HEK293 (cell line): ENCODE measurements at regions not wholly inside any gene's neighbourhood (a gene's known extent, or its start where the extent isn't known, plus 50 kb on each side); places are given as distances from the start of the nearest gene placed in this dataset.

ENCODE experiments used
- CTCF ChIP-seq: fragments of 450-650 bp; formaldehyde crosslinking; IDR thresholded peaks from 2 replicates; pipeline ENCODE4 v1.5.1; 2016; ENCODE audit warnings: missing biosample characterization, missing genetic modification characterization
- IKZF3 ChIP-seq: fragments of 450-650 bp; IDR thresholded peaks from 2 replicates; pipeline ENCODE4 v1.5.0; 2018; ENCODE audit warnings: missing biosample characterization, mild to moderate bottlenecking, missing genetic modification characterization, moderate library complexity
- KLF1 ChIP-seq: fragments of 450-650 bp; formaldehyde crosslinking; IDR thresholded peaks from 2 replicates; pipeline ENCODE4 v1.5.1; 2016; ENCODE audit warnings: missing biosample characterization, missing genetic modification characterization
- KLF9 ChIP-seq: fragments of 450-650 bp; formaldehyde crosslinking; IDR thresholded peaks from 2 replicates; pipeline ENCODE4 v1.5.1; 2016; ENCODE audit warnings: missing biosample characterization, missing genetic modification characterization, low read depth
- RBAK ChIP-seq: fragments of 450-650 bp; formaldehyde crosslinking; IDR thresholded peaks from 2 replicates; pipeline ENCODE4 v1.5.1; 2016; ENCODE audit warnings: missing biosample characterization, missing genetic modification characterization
- TCF7L2 ChIP-seq: IDR thresholded peaks from 2 replicates; pipeline ENCODE4 v1.6.1; 2011; ENCODE audit warnings: low read depth, mild to moderate bottlenecking, inconsistent platforms, low read length, moderate library complexity, borderline replicate concordance
- ZFP41 ChIP-seq: fragments of 450-650 bp; formaldehyde crosslinking; IDR thresholded peaks from 2 replicates; pipeline ENCODE4 v1.5.1; 2016; ENCODE audit warnings: missing biosample characterization, missing genetic modification characterization, borderline replicate concordance
- ZNF10 ChIP-seq: fragments of 450-650 bp; formaldehyde crosslinking; IDR thresholded peaks from 2 replicates; pipeline ENCODE4 v1.5.1; 2017; ENCODE audit warnings: missing biosample characterization, missing genetic modification characterization
- ZNF138 ChIP-seq: fragments of 450-650 bp; formaldehyde crosslinking; IDR thresholded peaks from 2 replicates; pipeline ENCODE4 v1.5.1; 2016; ENCODE audit warnings: missing biosample characterization, missing genetic modification characterization, borderline replicate concordance
- ZNF146 ChIP-seq: fragments of 450-650 bp; formaldehyde crosslinking; IDR thresholded peaks from 2 replicates; pipeline ENCODE4 v1.5.1; 2016; ENCODE audit warnings: missing biosample characterization, missing genetic modification characterization
- ZNF184 ChIP-seq: fragments of 450-650 bp; IDR thresholded peaks from 2 replicates; pipeline ENCODE4 v1.5.1; 2018; ENCODE audit warnings: missing biosample characterization, mild to moderate bottlenecking, missing genetic modification characterization
- ZNF302 ChIP-seq: fragments of 450-650 bp; formaldehyde crosslinking; IDR thresholded peaks from 2 replicates; pipeline ENCODE4 v1.5.1; 2016; ENCODE audit warnings: missing biosample characterization, missing genetic modification characterization, low read depth
- ZNF350 ChIP-seq: fragments of 450-650 bp; formaldehyde crosslinking; IDR thresholded peaks from 2 replicates; pipeline ENCODE4 v1.5.0; 2017; ENCODE audit warnings: missing biosample characterization, mild to moderate bottlenecking, missing genetic modification characterization
- TF ChIP-seq, protein P1 (sequence below): fragments of 450-650 bp; formaldehyde crosslinking; IDR thresholded peaks from 2 replicates; pipeline ENCODE4 v1.5.1; 2016; ENCODE audit warnings: missing biosample characterization, missing genetic modification characterization

DNA sequence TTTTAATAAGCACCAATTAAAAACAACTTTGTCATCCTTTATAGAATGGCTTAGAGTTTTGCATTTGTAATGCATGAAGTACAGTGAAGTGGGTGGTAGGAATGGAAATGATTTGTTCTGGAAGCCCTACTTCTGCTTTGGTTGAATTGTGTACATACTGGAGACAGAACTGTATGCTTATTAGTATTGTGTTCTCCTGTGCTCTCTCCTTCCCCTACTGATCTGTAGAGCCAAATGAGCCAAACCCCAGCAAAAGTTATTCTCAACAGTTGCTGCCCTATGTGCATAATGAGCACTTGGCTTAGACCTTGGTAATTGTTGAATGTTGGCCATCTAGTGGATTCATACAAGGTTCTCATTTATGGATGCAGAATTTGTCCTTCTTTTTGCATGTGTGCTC is 916.1 kb downstream of the GALC start:
- TF ChIP-seq ZNF138, result no peak
- no peak for TF ChIP-seq CTCF (tag by site-specific recombination)
- TF ChIP-seq TCF7L2, result no peak
- no peak for TF ChIP-seq ZNF10 (tag by site-specific recombination)
- no peak for TF ChIP-seq IKZF3 (tag by site-specific recombination)
- no peak for TF ChIP-seq ZNF146 (tag by site-specific recombination)
- TF ChIP-seq, protein P1, sequence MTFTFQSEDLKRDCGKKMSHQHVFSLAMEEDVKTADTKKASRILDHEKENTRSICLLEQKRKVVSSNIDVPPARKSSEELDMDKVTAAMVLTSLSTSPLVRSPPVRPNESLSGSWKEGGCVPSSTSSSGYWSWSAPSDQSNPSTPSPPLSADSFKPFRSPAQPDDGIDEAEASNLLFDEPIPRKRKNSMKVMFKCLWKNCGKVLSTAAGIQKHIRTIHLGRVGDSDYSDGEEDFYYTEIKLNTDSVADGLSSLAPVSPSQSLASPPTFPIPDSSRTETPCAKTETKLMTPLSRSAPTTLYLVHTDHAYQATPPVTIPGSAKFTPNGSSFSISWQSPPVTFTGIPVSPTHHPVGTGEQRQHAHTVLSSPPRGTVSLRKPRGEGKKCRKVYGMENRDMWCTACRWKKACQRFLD (tag by site-specific recombination), result no peak
- TF ChIP-seq KLF1 (tag by site-specific recombination), result no peak
- TF ChIP-seq ZNF184 (tag by site-specific recombination), result no peak
- no peak for TF ChIP-seq ZNF350 (tag by site-specific recombination)
- no peak for TF ChIP-seq ZFP41 (tag by site-specific recombination)
- TF ChIP-seq KLF9, result no peak
- TF ChIP-seq RBAK (tag by site-specific recombination), result no peak
- TF ChIP-seq ZNF302, result no peak
